ENCODE measurements at regions not wholly inside any gene's neighbourhood (a gene's known extent, or its start where the extent isn't known, plus 50 kb on each side); places are given as distances from the start of the nearest gene placed in this dataset.
"Not testable (repeated sequence)": the region's sequence is repeated elsewhere in the genome, so short reads cannot be mapped to it uniquely, and the experiment has no call there.

DNA sequence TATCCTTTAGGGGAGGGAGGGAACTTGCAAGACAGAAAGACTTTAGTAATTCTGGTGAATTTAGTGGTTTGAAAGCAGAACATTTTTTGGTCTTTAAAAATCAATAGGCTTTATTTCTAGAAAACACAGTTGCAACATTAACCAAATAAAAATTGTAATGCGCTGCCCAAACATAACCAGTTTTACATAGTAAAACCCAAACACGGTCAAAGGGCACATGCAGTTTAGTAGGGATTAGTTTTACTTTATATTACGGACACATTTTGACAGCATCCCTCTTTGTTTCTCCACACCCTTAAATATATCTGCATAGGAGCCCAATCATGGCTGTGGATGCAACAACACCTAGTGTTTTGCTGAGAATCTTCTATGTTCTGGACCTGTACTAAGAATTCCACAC is 156.7 kb downstream of the NR2F2 start:
- DNase-seq (ENCODE audit: low spot score in 2 of 2) = no peak
- H3K4me1 ChIP-seq = no peaks in the 10 kb centered on the region
- H3K36me3 ChIP-seq = no peaks in the 10 kb centered on the region
- no peak overlapping the region for H3K27ac ChIP-seq
- H3K9me3 ChIP-seq = no peaks in the 10 kb centered on the region
- TF ChIP-seq, protein P1, sequence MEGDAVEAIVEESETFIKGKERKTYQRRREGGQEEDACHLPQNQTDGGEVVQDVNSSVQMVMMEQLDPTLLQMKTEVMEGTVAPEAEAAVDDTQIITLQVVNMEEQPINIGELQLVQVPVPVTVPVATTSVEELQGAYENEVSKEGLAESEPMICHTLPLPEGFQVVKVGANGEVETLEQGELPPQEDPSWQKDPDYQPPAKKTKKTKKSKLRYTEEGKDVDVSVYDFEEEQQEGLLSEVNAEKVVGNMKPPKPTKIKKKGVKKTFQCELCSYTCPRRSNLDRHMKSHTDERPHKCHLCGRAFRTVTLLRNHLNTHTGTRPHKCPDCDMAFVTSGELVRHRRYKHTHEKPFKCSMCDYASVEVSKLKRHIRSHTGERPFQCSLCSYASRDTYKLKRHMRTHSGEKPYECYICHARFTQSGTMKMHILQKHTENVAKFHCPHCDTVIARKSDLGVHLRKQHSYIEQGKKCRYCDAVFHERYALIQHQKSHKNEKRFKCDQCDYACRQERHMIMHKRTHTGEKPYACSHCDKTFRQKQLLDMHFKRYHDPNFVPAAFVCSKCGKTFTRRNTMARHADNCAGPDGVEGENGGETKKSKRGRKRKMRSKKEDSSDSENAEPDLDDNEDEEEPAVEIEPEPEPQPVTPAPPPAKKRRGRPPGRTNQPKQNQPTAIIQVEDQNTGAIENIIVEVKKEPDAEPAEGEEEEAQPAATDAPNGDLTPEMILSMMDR (IDR thresholded peaks at IDR 0.05) = no peak
- TF ChIP-seq POLR2AphosphoS5 (IDR thresholded peaks at IDR 0.05) (no peak), POLR2A (IDR thresholded peaks at IDR 0.05) (no peak)
- H3K27me3 ChIP-seq = peaks cover 0 to 6% of the 10 kb centered on the region in 2 donors
- no peak overlapping the region for H3K4me3 ChIP-seq
- intact Hi-C loops (cut with DNase I; ENCODE audit: low total_unique reads) = loop anchor here (5.0 kb wide), 1 partner anchor 1705 kb away; no protein-coding TSS in a partner anchor

DNA sequence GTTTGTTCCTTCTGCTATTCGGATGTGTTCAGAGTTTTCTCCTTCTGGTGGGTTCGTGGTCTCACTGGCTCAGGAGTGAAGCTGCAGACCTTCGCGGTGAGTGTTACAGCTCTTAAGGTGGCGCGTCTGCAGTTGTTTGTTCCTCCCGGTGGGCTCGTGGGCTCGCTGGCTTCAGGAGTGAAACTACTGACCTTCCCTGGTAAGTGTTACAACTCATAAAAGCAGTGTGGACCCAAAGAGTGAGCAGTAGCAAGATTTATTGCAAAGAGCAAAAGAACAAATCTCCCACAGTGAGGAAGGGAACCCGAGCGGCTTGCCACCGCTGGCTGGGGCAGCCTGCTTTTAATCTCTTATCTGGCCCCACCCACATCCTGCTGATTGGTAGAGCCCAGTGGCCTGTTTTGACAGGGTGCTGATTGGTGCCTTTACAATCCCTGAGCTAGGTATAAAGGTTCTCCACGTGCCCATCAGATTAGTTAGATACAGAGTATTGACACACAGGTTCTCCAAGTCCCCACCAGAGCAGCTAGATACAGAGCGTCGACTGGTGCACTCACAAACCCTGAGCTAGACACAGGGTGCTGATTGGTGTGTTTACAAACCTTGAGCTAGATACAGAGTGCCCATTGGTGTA is 160.7 kb downstream of the NR2F2 start:
- intact Hi-C loops (cut with DNase I; ENCODE audit: low total_unique reads); H3K4me1 ChIP-seq; DNase-seq (ENCODE audit: low spot score in 2 of 2); H3K36me3 ChIP-seq; H3K4me3 ChIP-seq; H3K27me3 ChIP-seq; H3K27ac ChIP-seq; H3K9me3 ChIP-seq: not testable (repeated sequence)

DNA sequence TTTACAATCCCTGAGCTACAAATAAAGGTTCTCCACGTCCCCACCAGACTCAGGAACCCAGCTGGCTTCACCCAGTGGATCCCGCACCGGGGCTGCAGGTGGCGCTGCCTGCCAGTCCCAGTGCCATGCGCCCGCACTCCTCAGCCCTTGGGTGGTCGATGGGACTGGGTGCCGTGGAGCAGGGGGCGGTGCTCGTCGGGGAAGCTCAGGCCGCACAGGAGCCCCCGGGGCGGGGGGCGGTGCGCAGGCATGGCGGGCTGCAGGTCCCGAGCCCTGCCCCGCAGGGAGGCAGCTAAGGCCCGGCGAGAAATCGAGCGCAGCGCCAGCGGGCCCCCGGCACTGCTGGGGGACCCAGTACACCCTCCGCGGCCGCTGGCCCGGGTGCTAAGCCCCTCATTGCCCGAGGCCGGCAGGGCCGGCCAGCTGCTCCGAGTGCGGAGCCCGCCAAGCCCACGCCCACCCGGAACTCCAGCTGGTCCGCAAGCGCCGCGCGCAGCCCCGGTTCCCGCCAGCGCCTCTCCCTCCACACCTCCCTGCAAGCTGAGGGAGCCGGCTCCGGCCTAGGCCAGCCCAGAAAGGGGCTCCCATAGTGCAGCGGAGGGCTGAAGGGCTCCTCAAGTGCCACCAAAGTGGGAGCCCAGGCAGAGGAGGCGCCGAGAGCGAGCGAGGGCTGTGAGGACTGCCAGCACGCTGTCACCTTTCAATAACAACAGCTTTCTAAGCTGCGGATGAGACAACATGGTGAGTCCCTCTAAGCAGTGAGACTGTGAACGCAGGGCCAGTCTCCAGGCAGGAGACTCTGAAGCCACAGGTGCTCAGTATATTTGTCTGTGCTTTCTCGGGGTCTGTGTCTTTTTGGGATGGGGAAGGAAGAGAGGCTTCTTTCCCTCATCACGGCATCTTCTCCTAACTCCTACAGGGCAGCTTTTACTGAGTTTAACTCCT is 161.5 kb downstream of the NR2F2 start:
- DNase-seq (ENCODE audit: low spot score in 2 of 2); H3K9me3 ChIP-seq; H3K4me1 ChIP-seq; H3K36me3 ChIP-seq; intact Hi-C loops (cut with DNase I; ENCODE audit: low total_unique reads); H3K27ac ChIP-seq; H3K27me3 ChIP-seq; H3K4me3 ChIP-seq: not testable (repeated sequence)

DNA sequence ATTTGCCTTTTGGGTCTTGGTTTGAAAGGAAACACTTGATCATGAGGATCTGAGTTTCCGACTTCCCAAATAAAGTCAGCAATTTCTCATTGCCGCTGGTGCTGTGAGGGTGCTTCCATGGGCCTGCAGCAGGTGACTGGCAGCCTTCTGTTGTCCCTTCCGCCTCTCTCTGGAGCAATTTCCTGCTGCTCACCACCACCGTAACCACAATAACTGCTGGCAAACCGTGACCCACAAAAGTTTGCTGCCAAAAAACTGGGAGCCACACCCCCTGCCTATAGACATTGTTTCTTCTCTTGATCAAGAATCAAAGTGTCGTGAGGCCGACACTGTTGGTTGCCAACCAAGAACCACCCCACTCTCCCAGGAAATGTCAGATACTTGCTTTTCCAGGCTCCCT is 164.0 kb downstream of the NR2F2 start:
- no peaks in the 10 kb centered on the region for H3K9me3 ChIP-seq
- intact Hi-C loops (cut with DNase I; ENCODE audit: low total_unique reads) = no loop called here
- peaks cover 0 to 6% of the 10 kb centered on the region in 2 donors for H3K27me3 ChIP-seq
- no peak for DNase-seq (ENCODE audit: low spot score in 2 of 2)
- H3K4me1 ChIP-seq = no peaks in the 10 kb centered on the region
- TF ChIP-seq POLR2AphosphoS5 (IDR thresholded peaks at IDR 0.05) = no peak
- TF ChIP-seq, protein P1 (IDR thresholded peaks at IDR 0.05) = no peak
- TF ChIP-seq POLR2A (IDR thresholded peaks at IDR 0.05) = no peak
- no peak overlapping the region for H3K4me3 ChIP-seq
- no peak overlapping the region for H3K27ac ChIP-seq
- no peaks in the 10 kb centered on the region for H3K36me3 ChIP-seq

DNA sequence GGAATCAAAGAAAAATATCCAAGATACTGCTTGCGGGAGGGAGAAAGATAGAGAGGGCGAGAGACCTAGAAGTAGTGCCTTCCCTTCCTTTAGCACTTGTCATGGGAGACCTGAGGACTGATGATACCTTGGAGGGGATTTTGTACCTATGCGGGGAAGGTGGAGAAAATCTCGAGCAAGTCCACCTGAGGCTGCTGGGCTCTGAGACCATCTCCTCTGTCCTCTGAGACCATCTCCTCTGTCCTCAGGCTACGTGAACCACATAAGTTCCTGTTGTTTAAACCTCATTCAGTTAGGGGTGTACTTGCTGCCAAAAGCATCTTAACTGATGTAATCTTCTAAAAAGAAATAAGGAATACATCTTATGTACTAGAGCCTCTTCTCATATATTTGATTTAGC is 164.9 kb downstream of the NR2F2 start:
- no peaks in the 10 kb centered on the region for H3K36me3 ChIP-seq
- no peaks in the 10 kb centered on the region for H3K4me1 ChIP-seq
- TF ChIP-seq, protein P1 (IDR thresholded peaks at IDR 0.05) = no peak
- TF ChIP-seq POLR2A (IDR thresholded peaks at IDR 0.05) = no peak
- no peak for TF ChIP-seq POLR2AphosphoS5 (IDR thresholded peaks at IDR 0.05)
- H3K27me3 ChIP-seq = peaks cover 0 to 6% of the 10 kb centered on the region in 2 donors
- H3K9me3 ChIP-seq = no peaks in the 10 kb centered on the region
- DNase-seq (ENCODE audit: low spot score in 2 of 2) = no peak
- H3K4me3 ChIP-seq = no peak overlapping the region
- H3K27ac ChIP-seq = no peak overlapping the region
- intact Hi-C loops (cut with DNase I; ENCODE audit: low total_unique reads) = no loop called here

DNA sequence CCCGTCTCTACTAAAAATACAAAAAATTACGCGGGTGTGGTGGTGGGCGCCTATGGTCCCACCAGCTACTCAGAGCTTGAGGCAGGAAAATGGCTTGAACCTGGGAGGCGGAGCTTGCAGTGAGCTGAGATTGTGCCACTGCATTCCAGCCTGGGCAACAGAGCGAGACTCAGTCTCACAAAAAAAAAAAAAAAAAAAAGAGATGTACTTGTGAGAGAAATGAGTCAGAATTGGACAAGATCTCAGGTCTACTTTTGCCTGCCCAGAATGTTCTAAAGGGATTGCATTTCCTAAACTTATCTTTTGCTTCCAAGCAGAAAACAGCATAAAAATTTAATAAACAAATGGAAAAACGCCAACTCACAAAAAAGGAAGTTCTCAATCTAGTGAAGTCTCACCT is 167.5 kb downstream of the NR2F2 start:
- H3K9me3 ChIP-seq = no peaks in the 10 kb centered on the region
- intact Hi-C loops (cut with DNase I; ENCODE audit: low total_unique reads) = no loop called here

More for the DNA sequence above, 167.5 kb downstream of the NR2F2 start:
- TF ChIP-seq POLR2A (IDR thresholded peaks at IDR 0.05) = no peak
- no peak for TF ChIP-seq POLR2AphosphoS5 (IDR thresholded peaks at IDR 0.05)
- TF ChIP-seq, protein P1 (IDR thresholded peaks at IDR 0.05) = no peak
- Histone ChIP-seq H3K4me1 (no peaks in the 10 kb centered on the region), H3K27ac (no peak overlapping the region), H3K27me3 (no peaks in the 10 kb centered on the region), H3K36me3 (no peaks in the 10 kb centered on the region), H3K4me3 (no peak overlapping the region)
- no peak for DNase-seq (ENCODE audit: low spot score in 2 of 2)

All from breast epithelium (tissue), 4 donors.